Panc1 (cell line): ENCODE measurements at regions not wholly inside any gene's neighbourhood (a gene's known extent, or its start where the extent isn't known, plus 50 kb on each side); places are given as distances from the start of the nearest gene placed in this dataset.

Experiments used
- POLR2AphosphoS5 ChIP-seq: IDR thresholded peaks from 2 replicates; pipeline ENCODE4 v1.6.1; 2012; ENCODE audit warnings: mild to moderate bottlenecking, low read depth, low read length, moderate library complexity
- SIN3A ChIP-seq: IDR thresholded peaks from 2 replicates; pipeline ENCODE4 v1.6.1; 2012; ENCODE audit warnings: low read depth, mild to moderate bottlenecking, low read length, moderate library complexity, borderline replicate concordance; ENCODE audit not compliant: insufficient read depth
- TF ChIP-seq, protein P1 (sequence below): fragments of 450-650 bp; IDR thresholded peaks from 2 replicates; pipeline ENCODE4 v1.5.1; 2017; ENCODE audit warnings: mild to moderate bottlenecking
- TF ChIP-seq, protein P2 (sequence below), 2 experiments: IDR thresholded peaks; 2 replicates each; pipeline ENCODE4 v1.6.1; 2011 to 2012; ENCODE audit warnings: low read depth in 2 of 2, control low read depth in 1 of 2, low read length in 1 of 2, mild to moderate bottlenecking in 1 of 2, moderate library complexity in 1 of 2; ENCODE audit not compliant: insufficient read depth in 1 of 2

DNA sequence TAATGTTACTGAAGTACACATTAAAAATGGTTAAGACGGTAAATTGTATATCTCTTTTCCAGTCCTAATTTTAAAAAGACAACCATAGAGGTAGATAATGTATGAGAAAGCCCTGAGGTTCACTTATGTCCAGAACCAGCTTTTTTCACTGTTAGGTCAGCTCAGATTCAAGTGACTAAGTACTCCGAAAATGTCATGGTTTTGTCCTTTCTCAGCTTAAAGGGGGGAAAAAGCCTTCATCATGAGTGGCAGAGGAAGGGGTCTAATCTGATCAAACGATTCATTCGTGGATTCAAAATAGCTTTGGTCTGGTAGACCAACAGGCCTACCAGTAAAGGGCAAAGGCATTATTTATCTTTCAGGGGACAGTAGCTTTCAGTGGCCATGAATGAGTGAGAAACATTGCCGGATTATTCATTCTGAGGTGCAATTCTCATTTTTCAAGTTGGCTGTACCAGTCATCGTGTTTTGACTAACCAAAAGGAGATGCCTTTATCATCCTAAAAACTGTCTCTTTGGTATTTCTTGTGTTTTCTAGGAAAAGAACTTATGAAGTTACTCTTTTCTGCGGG is 208.4 kb downstream of the HHIPL2 start:
- TF ChIP-seq, protein P1, sequence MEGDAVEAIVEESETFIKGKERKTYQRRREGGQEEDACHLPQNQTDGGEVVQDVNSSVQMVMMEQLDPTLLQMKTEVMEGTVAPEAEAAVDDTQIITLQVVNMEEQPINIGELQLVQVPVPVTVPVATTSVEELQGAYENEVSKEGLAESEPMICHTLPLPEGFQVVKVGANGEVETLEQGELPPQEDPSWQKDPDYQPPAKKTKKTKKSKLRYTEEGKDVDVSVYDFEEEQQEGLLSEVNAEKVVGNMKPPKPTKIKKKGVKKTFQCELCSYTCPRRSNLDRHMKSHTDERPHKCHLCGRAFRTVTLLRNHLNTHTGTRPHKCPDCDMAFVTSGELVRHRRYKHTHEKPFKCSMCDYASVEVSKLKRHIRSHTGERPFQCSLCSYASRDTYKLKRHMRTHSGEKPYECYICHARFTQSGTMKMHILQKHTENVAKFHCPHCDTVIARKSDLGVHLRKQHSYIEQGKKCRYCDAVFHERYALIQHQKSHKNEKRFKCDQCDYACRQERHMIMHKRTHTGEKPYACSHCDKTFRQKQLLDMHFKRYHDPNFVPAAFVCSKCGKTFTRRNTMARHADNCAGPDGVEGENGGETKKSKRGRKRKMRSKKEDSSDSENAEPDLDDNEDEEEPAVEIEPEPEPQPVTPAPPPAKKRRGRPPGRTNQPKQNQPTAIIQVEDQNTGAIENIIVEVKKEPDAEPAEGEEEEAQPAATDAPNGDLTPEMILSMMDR = no peak
- TF ChIP-seq, protein P2, sequence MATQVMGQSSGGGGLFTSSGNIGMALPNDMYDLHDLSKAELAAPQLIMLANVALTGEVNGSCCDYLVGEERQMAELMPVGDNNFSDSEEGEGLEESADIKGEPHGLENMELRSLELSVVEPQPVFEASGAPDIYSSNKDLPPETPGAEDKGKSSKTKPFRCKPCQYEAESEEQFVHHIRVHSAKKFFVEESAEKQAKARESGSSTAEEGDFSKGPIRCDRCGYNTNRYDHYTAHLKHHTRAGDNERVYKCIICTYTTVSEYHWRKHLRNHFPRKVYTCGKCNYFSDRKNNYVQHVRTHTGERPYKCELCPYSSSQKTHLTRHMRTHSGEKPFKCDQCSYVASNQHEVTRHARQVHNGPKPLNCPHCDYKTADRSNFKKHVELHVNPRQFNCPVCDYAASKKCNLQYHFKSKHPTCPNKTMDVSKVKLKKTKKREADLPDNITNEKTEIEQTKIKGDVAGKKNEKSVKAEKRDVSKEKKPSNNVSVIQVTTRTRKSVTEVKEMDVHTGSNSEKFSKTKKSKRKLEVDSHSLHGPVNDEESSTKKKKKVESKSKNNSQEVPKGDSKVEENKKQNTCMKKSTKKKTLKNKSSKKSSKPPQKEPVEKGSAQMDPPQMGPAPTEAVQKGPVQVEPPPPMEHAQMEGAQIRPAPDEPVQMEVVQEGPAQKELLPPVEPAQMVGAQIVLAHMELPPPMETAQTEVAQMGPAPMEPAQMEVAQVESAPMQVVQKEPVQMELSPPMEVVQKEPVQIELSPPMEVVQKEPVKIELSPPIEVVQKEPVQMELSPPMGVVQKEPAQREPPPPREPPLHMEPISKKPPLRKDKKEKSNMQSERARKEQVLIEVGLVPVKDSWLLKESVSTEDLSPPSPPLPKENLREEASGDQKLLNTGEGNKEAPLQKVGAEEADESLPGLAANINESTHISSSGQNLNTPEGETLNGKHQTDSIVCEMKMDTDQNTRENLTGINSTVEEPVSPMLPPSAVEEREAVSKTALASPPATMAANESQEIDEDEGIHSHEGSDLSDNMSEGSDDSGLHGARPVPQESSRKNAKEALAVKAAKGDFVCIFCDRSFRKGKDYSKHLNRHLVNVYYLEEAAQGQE (IDR thresholded peaks at IDR 0.05; ENCODE audit: insufficient read depth in 1 of 2, low read depth in 2 of 2, low read length in 1 of 2) = no peak
- no peak for TF ChIP-seq SIN3A
- TF ChIP-seq POLR2AphosphoS5 = no peak
